ENCODE measurements at regions not wholly inside any gene's neighbourhood (a gene's known extent, or its start where the extent isn't known, plus 50 kb on each side); places are given as distances from the start of the nearest gene placed in this dataset.

DNA sequence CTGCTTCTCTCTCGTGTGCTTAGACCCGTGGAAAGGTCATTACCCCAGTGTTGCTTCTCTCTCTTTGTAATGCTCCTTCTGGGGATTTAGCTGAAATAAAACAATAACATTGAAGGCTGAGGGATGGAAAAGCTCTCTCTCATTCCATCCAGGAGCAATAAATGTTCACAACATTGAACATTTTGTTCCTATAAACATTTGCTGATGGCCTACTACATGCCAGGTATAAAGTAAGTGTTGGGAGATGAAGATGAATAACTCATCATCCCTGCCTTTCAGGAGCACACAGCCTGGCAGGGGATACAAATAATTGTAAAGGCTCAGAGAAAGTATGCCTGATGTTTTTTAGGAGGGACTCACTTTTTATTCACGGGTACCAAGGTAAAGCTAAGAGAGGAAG is 158.1 kb downstream of the KDR start:
- TF ChIP-seq, protein P1, sequence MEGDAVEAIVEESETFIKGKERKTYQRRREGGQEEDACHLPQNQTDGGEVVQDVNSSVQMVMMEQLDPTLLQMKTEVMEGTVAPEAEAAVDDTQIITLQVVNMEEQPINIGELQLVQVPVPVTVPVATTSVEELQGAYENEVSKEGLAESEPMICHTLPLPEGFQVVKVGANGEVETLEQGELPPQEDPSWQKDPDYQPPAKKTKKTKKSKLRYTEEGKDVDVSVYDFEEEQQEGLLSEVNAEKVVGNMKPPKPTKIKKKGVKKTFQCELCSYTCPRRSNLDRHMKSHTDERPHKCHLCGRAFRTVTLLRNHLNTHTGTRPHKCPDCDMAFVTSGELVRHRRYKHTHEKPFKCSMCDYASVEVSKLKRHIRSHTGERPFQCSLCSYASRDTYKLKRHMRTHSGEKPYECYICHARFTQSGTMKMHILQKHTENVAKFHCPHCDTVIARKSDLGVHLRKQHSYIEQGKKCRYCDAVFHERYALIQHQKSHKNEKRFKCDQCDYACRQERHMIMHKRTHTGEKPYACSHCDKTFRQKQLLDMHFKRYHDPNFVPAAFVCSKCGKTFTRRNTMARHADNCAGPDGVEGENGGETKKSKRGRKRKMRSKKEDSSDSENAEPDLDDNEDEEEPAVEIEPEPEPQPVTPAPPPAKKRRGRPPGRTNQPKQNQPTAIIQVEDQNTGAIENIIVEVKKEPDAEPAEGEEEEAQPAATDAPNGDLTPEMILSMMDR (IDR thresholded peaks at IDR 0.05; ENCODE audit: low read depth, low read length): no peak
- no peak overlapping the region for H3K4me3 ChIP-seq (ENCODE audit: low read depth, low read length)

DNA sequence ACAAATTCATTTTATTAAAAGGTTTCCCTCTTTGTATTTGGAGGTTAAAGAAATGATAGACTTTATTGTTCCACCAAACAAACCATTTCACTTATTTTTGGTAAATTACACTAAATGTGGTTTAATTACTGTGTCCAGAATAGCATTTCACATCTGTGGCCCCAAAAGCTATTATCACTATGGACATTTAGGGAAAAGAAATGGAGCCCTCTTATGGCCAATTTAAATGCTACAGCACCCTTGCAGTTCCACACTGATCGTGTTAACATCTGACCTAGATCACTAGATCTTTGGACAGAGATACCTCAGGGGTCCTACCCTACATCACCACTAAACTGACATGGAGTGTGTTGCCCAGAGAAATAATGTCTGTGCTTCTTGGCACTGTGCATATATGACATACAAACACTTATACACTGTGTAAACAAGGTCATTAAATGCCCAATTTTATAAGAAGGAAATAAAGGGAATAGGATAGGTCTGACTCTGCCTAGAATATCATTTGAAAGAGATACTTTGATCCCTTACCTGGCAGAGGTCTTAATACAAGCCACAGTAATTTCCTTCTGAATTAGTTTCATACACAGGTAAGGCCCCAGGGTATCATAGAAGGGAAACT is 163.9 kb downstream of the KDR start:
- TF ChIP-seq, protein P1 (IDR thresholded peaks at IDR 0.05; ENCODE audit: low read depth, low read length): peak; percentile 38

DNA sequence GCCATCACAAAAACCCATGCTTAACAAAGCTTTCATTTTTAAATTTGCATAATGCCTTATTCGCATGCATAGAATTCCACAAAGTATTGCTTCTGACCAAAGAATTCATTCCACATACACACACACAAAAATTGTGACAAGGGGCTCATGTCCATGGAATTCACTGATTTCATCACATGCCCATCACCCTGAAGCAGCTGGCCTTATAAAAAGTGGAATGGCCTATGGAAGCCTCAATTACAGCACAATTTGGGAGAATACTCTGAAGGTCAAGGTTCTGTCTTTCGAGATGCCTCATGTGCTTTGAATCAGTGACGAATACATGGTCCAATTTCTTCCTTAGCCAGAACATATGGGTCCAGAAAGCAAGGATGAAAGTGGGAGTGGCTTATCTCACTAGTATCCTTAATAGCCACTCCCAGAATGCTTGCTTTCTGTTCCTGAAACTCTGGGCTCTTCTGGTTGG is 165.7 kb downstream of the KDR start:
- no peak overlapping the region for H3K4me3 ChIP-seq (ENCODE audit: low read depth, low read length)
- TF ChIP-seq, protein P1 (IDR thresholded peaks at IDR 0.05; ENCODE audit: low read depth, low read length): no peak

More for the DNA sequence above, 163.9 kb downstream of the KDR start:
- no peak overlapping the region for H3K4me3 ChIP-seq (ENCODE audit: low read depth, low read length)

DNA sequence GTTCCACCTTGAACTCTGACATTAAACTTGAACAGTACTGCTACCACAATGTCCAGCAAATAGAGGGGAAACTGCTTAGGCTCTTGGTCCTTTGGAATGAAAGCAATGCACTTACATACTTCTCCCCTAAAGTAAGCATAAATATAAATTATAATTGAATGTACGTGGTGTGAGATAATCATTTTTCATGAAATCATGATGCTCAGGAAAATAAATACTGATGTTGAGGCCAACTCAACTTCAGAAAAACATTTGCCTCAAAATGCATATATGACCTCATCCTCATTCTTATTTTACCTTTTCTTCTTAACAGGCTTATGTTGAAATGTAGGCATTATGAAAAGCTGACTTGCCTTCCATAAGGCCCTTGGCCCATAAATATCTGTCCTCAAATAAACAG is 166.3 kb downstream of the KDR start:
- TF ChIP-seq, protein P1 (IDR thresholded peaks at IDR 0.05; ENCODE audit: low read depth, low read length): no peak
- H3K4me3 ChIP-seq (ENCODE audit: low read depth, low read length): no peak overlapping the region

DNA sequence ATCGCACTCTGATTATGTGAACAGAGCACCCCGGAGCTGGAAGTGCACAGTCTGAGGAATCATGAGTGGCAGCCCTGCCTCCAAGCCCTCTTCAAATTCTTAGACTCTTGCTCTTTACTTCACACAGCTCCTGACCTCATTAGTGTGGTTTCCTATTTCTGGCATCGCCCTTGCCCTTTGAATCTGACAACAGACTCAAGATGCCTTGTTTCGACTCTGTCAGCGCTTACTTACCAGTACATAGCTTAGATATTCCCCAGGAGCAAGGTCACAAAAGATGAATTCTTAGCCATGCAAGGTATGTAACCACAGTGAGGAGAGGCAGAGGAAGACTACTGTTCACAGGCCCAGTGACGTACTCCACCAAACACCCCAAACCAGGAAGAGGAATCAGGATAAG is 167.2 kb downstream of the KDR start:
- TF ChIP-seq, protein P1 (IDR thresholded peaks at IDR 0.05; ENCODE audit: low read depth, low read length): no peak
- H3K4me3 ChIP-seq (ENCODE audit: low read depth, low read length): no peak overlapping the region

DNA sequence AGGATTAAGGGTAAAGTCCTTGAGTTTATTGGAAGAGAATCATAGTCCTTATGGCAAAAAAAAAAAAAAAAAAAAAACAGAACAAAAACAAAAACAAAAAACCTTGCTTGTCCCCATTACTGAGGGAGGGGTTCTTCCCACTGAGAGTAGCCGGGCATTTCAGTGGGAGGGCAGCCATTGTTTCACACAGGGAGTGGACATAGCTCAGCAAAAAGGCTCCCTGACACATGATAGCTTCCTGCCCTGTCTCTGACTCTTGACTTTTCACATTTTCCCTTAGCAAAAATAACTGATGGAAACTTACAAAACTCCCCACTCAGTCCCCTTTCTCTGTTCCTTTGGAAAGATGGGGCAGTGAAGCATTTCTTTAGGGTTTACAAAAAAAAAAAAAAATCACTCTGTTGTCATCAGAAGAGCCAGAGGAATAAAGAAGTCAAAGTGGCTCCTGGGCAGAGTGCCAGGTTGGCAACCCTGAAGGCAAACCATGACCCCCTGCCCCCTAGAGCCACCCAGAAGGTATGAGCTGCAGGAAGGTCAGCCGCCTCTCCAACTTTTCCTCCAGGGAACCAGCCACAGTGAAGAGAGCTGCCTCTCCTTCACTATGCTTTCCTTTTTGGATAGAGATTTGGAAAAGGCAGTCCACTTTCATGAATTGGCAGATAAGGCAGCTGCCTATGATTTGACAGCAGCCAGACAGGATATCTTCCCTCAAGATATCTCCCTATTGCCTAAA is 170.6 kb downstream of the KDR start:
- H3K4me3 ChIP-seq (ENCODE audit: low read depth, low read length): no peak overlapping the region
- TF ChIP-seq, protein P1 (IDR thresholded peaks at IDR 0.05; ENCODE audit: low read depth, low read length): no peak

DNA sequence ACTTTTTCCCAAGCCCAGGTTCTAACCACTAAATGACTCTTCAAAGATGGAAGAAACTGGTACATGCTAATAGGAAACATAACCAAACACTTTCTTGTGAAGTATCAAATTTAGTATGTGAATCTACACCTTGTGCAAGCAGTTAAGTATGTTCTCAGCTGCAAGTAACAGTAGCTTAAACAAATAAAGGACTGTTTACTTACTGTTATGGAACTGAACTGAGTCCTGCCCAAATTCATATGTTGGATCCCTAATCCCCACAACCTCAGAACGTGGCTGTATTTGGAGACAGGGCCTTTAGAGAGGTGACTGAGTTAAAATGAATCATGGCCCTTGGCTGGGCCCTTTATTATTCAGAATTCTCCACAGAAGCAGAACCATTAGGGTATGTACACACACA is 178.7 kb downstream of the KDR start:
- TF ChIP-seq, protein P1 (IDR thresholded peaks at IDR 0.05; ENCODE audit: low read depth, low read length): no peak
- no peak overlapping the region for H3K4me3 ChIP-seq (ENCODE audit: low read depth, low read length)
